Vagina (tissue), 2 donors: ENCODE measurements at regions not wholly inside any gene's neighbourhood (a gene's known extent, or its start where the extent isn't known, plus 50 kb on each side); places are given as distances from the start of the nearest gene placed in this dataset.

Experiments used
- POLR2A ChIP-seq, 2 donors: fragments of 450-650 bp; IDR thresholded peaks; one replicate each; pipeline ENCODE4 v1.6.1; 2017; ENCODE audit warnings: antibody characterized with exemption in 2 of 2, mild to moderate bottlenecking in 2 of 2, moderate library complexity in 2 of 2
- POLR2AphosphoS5 ChIP-seq, 2 donors: sonication (generic); formaldehyde crosslinking; IDR thresholded peaks; one replicate each; pipeline ENCODE4 v1.9.0; 2017; ENCODE audit warnings: antibody characterized with exemption in 2 of 2, mild to moderate bottlenecking in 2 of 2, low read depth in 1 of 2; ENCODE audit not compliant: insufficient read depth in 1 of 2
- TF ChIP-seq, protein P1 (sequence below), 3 experiments: fragments of 450-650 bp in 2 of 3; fragments of 200-600 bp in 1 of 3; sonication (generic) in 1 of 3; IDR thresholded peaks; one replicate each; pipeline ENCODE4 v1.5.1; 2017 to 2019; ENCODE audit warnings: antibody characterized with exemption in 3 of 3, mild to moderate bottlenecking in 2 of 3, moderate library complexity in 2 of 3

DNA sequence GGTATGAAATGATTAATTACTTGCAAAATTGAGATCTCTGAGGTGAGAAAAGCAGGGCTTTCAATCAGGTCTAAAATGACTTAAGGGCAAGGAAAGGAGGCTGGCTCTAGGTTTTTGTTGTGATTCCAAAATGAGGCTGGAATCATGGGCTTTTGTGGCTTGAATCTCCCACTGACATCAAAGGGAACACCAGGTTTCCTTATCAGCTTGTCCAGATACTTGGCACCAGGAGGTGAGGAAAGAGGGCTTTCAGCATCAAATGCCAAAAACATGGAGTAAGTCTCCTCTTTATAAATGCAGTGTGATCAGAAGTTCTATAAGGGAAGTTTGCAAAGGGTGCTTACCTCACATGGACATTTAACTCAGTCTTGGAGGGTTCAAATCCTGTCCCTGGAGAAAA is 402.3 kb downstream of the NDFIP2 start:
- TF ChIP-seq, protein P1, sequence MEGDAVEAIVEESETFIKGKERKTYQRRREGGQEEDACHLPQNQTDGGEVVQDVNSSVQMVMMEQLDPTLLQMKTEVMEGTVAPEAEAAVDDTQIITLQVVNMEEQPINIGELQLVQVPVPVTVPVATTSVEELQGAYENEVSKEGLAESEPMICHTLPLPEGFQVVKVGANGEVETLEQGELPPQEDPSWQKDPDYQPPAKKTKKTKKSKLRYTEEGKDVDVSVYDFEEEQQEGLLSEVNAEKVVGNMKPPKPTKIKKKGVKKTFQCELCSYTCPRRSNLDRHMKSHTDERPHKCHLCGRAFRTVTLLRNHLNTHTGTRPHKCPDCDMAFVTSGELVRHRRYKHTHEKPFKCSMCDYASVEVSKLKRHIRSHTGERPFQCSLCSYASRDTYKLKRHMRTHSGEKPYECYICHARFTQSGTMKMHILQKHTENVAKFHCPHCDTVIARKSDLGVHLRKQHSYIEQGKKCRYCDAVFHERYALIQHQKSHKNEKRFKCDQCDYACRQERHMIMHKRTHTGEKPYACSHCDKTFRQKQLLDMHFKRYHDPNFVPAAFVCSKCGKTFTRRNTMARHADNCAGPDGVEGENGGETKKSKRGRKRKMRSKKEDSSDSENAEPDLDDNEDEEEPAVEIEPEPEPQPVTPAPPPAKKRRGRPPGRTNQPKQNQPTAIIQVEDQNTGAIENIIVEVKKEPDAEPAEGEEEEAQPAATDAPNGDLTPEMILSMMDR (IDR thresholded peaks at IDR 0.05), result no peak
- no peak for TF ChIP-seq POLR2AphosphoS5 (IDR thresholded peaks at IDR 0.05; ENCODE audit: insufficient read depth in 1 of 2, low read depth in 1 of 2)
- TF ChIP-seq POLR2A (IDR thresholded peaks at IDR 0.05), result no peak
